Hindlimb muscle (tissue), 1 donor: ENCODE measurements at regions not wholly inside any gene's neighbourhood (a gene's known extent, or its start where the extent isn't known, plus 50 kb on each side); places are given as distances from the start of the nearest gene placed in this dataset.

Experiments
- DNase-seq: peaks from one replicate; pipeline ENCODE4 v3.0.0-alpha.2; 2013

DNA sequence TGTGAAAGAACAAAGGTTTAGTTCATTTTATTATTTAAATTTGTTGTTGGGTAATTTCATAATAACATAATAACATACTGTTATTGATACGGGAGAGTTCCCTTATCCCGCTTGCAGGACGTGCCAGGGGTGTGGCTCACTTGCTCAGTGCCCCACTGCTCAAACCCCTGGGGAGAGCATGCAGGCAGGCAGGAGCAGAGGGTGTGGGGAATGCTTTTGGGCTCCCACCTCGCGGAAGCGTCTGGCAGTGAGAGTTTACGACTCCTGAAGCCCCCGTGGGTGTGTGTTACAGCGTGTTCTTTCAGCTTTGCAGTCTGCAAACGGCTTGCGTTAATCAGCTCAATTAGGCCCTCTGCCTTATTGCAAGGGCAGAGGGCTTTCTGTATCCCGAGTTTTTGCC lies 675.9 kb downstream of the SEMA5A start:
- no peak for DNase-seq

DNA sequence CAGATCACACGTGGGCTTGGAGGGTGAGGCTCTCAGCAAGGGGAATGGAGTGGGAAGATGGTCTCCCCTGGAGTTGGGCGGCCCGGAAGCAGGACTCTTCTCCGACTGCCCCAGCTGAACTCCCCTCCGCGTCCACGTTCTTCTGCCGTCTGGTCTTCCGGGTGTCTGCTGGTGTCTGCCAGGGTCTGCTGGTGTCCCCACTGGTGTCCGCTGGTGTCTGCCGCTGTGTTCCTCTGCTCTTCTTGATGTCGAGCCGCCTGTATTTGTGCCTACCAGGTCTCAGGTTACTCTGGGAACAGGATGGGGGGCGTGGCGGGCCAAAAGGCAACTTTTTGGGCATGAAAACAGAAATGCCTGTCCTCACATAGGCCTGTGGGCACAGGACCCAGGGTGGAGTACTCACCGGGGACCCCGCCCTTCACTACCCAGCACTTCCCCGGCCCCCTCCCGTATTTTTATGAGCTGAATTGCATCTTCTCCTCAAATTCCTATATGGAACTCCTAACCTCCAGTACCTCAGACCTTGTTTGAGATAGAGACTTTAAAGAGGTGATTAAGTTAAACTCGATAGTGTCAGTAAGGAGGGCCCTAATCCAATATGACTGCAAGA lies 675.4 kb downstream of the SEMA5A start:
- DNase-seq, result no peak

GRCh38 chr5:8870959-8871355 lies 674.9 kb downstream of the SEMA5A start:
- DNase-seq, result no peak

DNA sequence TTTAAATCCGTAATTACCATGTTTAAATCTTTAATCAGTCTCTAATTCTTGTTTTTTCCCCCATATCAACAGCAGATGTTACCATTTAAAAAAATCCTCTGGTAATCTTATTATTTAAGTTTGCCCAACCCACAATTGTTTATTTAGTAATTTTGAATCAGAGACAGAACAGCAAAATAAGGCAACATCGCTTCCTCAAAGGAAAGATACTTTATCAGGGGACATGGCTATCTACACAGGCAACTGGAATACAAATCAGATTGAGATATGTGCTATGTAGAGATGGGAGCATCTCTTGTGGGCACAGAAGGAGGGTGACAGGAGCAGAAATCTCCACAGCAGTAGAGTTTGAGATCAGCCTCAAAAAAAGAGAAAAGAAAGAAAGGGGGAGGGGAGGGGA lies 674.4 kb downstream of the SEMA5A start:
- DNase-seq, result no peak

GRCh38 chr5:8875722-8876121 lies 670.2 kb downstream of the SEMA5A start:
- no peak for DNase-seq

DNA sequence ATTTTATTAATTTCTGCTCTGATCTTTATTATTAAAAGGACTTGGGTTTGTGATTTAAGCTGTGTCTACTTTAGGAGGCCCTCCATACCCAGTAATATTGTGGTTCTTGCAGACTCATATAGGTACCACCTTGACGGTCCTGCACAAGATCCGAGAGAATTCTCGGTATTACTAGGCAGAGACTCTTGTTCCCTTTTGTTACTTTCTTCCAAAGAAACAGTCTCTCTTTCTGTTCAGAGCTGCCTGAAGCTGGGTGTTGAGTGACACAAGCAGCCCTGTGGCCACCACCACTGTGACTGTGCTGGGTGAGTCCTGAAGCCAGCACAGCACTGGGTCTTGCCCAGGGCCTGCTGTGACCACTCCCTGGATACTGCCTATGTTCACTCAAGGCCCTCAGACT lies 666.6 kb downstream of the SEMA5A start:
- no peak for DNase-seq

DNA sequence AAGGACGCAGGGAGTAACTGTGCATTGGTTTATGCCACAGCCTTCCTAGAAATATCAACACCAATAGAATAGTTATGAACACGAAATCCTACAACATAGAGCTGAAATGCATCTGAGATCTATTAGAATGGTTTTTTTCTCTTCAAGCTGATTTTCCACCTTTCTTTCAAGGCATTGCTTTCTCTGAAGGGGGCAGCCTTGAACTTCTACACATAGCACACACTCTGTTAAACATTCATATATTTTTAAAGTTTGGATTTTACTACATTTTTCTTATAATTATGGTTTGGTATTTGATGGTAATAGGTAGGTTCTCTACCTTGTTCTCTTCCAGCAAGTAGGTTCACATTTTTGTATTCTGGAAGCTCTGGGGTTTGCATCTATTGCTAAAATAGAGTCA lies 661.8 kb downstream of the SEMA5A start:
- no peak for DNase-seq

GRCh38 chr5:8892926-8893325 lies 652.9 kb downstream of the SEMA5A start:
- DNase-seq, result no peak

GRCh38 chr5:8894031-8894430 lies 651.8 kb downstream of the SEMA5A start:
- no peak for DNase-seq

GRCh38 chr5:8895062-8895461 lies 650.8 kb downstream of the SEMA5A start:
- no peak for DNase-seq

GRCh38 chr5:8895599-8895998 lies 650.3 kb downstream of the SEMA5A start:
- DNase-seq, result no peak

- no peak for DNase-seq
These were observed 648.6 kb downstream of the SEMA5A start for GRCh38 chr5:8897316-8897715.

DNA sequence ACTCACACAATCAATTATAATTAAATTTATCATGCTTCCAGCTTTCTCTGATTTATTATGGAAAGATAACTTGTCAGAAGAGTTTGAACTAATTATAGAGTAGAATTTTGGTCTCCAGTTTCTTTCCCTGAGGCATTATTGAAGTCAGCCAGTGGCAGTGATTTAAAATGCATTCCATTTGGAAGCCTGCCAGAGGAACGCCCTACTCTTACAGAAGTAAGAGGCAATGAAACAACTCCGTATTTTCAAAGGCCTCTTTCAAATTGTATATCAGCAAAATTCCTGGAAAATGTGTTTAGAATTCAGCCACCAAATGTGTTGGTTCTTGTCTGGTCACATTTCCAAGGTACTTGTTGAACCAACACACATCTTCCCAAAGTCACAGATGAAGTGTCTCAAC lies 640.9 kb downstream of the SEMA5A start:
- no peak for DNase-seq

GRCh38 chr5:8906303-8906967 lies 639.4 kb downstream of the SEMA5A start:
- no peak for DNase-seq

DNA sequence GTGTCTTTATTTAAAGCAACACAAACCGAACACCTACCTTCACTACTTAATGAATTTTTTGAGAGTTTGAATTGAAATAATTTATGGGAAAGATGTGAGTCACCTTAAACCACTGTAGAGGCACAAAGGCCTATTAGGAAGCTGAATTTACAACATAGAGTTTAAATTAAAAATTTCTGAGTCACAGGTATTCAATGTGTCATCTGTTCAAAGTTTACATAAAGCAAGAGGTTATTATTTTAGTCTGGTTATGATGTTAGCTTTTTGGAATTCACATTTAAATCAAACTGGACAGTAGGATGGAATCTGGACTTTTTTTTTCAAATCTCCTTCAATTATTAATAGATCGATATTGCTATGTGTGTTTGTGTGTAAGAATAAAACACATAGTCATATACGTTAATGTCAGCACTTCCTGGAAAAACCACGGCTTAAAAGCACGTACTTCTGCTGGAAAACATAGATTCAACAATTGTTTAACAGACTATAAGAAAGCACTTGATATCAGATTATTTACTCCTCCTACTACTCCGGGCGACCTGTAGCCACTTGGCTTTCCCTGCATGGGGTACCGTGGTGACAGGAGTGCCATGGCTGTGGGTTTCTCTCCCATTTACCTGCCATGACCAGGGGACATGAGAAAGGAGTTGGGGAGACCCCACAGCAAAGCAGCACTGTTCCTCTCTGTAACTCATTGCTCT lies 638.6 kb downstream of the SEMA5A start:
- DNase-seq, result no peak

DNA sequence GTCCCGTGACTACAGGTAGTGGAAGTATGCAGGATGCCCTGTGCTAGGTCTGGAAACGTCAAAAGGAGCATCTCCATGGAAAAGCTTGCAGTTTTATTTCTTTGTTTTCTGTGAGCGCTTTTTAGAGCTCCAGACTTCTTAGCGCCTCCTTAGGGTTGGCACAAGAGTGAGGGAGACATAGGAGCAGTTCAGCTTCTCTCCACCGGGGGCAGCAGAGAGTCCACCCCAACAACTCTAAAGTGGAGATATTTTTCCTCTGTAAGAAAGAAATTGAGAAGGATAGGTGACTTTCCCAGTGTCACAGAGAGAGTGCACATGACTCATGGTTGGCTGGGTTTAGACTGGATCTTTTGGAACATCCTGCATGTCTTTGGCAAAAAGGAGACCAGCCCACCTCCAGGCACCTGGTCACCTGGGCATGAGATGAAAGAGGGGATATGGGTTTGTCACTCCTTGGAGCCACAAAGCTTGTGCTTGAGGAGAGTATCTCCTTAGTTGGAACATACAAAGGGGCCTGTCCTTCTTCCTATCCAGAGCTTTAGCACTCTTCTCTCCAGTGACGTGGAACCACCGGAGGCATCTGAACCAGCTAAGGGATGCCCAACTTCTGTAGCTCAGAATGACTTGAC lies 637.7 kb downstream of the SEMA5A start:
- no peak for DNase-seq

GRCh38 chr5:8912106-8912505 lies 633.8 kb downstream of the SEMA5A start:
- DNase-seq, result no peak

GRCh38 chr5:8913522-8913921 lies 632.4 kb downstream of the SEMA5A start:
- DNase-seq, result no peak

DNA sequence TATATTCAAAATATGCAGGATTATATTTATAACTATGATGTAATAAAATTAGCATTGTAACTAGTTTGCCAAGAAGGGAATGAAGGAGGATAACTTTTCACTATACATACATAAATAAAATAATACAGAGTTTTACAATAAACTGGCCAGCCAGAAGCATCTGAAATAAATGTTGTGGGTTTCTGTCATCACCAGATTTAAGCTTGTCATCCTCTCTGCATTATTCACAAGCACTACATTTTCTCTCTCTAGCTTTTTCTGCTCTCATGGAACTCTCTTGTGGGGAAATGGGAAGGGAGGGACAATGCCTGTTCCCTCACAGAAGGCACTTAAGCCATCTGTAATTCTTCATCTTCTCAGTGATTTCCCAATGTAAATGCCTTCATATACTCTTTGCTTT lies 626.8 kb downstream of the SEMA5A start:
- no peak for DNase-seq

DNA sequence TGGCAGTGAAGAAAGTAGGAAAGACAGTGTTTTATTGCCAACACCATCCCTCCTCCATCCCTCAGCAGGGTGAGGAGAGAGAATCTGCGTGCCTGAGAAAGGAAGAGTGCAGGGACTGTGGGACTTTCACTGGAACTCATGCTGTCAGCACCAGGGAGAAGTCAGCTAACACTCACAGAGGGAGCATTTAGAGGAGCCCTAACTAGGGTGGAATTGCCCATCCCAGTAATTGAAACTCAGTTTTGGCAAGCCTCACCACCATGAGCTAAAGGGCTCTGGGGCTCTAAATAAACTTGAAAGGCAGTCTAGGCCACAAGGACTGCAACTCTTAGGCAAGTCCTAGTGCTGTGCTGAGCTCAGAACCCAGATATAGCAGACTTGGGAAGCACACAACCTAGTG lies 622.3 kb downstream of the SEMA5A start:
- DNase-seq, result no peak

GRCh38 chr5:8924054-8924793 lies 621.7 kb downstream of the SEMA5A start:
- no peak for DNase-seq

DNA sequence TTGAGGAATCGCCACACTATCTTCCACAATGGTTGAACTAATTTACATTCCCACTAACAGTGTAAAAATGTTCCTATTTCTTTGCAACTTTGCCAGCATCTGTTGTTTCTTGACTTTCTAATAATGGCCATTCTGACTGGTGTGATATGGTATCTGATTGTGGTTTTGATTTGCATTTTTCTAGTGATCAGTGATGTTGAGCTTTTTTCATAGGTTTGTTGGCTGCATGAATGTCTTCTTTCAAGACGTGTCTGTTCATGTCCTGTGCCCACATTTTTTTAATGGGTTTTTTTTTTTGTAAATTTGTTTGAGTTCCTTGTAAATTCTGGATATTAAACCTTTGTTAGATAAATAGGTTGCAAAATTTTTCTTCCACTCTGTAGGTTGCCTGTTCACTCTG lies 615.9 kb downstream of the SEMA5A start:
- DNase-seq, result no peak

- DNase-seq, result no peak
These were observed 611.4 kb downstream of the SEMA5A start for GRCh38 chr5:8934455-8934854.
